GM12875 (cell line): ENCODE measurements at regions not wholly inside any gene's neighbourhood (a gene's known extent, or its start where the extent isn't known, plus 50 kb on each side); places are given as distances from the start of the nearest gene placed in this dataset.

Experiments
- H3K4me3 ChIP-seq: one replicate; pipeline ENCODE4 v1.5.1; 2011; ENCODE audit warnings: low read depth, low read length, control low read depth
- CTCF ChIP-seq: IDR thresholded peaks from 2 replicates; pipeline ENCODE4 v1.5.1; 2011; ENCODE audit warnings: low read depth, mild to moderate bottlenecking, control low read depth, inconsistent platforms, low read length, moderate library complexity, borderline replicate concordance; ENCODE audit not compliant: insufficient read depth

GRCh38 chr4:20528508-20528907 is 171.8 kb upstream of the PACRGL start:
- no peak overlapping the region for H3K4me3 ChIP-seq
- TF ChIP-seq CTCF, result no peak

- no peak overlapping the region for H3K4me3 ChIP-seq
- TF ChIP-seq CTCF, result no peak
These were observed 170.6 kb upstream of the PACRGL start for GRCh38 chr4:20529691-20530090.

- no peak overlapping the region for H3K4me3 ChIP-seq
- TF ChIP-seq CTCF, result no peak
These were observed 168.0 kb upstream of the PACRGL start for GRCh38 chr4:20532116-20532790.

DNA sequence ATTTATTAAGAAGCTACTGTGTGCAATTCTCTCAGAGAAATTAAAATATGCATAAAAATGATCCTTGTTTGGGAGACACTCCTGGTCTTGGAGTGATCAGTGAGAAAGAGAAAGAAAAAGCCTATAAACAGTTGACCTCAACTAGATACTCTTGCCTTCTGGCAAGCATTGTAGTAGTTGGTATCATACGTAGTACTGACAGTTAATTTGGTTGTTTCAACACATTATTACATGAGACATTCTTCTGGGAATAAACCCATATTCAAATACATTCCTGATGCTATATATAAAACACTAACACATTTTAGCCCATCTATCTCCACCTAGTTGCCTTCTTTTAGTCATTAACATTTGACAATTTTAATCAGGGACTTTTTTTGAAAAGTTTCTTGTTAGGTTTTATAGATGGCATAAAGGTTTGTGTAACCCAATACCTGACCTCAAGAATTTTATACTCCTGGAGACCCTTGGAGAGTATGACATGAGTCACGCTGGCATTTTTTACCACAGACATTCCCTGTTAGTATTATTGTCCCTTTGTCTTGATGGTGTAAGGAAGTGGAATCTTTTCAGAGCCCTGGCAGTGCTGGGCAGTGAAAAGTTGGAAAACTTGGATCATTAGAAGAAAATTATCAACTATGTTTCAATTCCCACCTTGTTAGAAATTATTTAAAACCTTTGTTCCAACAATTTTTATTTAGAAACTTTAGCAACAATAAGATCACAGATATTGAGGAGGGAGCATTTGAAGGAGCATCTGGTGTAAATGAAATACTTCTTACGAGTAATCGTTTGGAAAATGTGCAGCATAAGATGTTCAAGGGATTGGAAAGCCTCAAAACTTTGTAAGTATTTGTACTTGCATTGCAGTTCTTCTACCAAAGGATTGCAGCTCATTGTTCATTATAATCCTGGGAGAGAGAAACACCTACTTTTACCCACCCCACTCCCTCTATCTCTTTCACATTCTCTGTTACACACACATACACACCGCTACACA is 167.1 kb upstream of the PACRGL start:
- no peak overlapping the region for H3K4me3 ChIP-seq
- no peak for TF ChIP-seq CTCF

DNA sequence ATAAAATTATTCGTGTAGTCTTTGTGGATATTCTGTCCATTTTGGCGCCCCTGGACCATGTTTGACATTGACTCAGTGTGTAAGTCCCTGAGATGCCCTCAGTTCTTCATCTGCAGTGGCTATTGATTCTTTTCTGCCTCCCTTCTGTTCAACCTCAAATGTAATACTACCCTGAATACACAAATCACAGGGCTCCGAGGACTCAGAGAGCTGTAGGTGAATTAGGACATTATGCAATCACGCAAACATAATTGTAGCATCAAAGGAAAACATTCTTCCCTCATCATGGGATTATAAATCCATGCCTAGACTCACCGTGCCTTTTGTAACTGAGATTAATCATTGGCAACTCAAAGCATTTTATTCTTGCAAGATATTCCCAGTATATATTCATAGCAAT is 161.4 kb upstream of the PACRGL start:
- no peak for TF ChIP-seq CTCF
- no peak overlapping the region for H3K4me3 ChIP-seq

DNA sequence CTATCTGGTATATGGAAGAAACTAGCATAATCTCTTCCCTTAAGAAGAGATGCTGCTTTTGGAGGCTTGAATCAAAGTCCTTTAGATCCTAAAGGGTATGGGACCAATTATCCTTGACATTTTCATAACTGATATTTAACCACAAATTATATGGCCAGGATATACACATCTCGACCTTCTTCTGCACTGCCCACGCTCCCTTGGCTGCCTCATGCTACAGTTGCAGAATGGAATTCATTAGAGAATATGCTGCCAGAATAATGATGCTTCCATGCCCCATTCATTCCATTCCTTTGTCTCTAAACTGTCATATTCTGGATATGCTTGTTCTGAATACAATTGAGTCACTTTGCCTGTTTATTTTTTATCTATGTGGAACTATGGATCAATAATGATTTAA is 157.1 kb upstream of the PACRGL start:
- H3K4me3 ChIP-seq, result no peak overlapping the region
- TF ChIP-seq CTCF, result no peak
